Fibroblast of skin of right quadriceps (primary cell): ENCODE measurements at regions not wholly inside any gene's neighbourhood (a gene's known extent, or its start where the extent isn't known, plus 50 kb on each side); places are given as distances from the start of the nearest gene placed in this dataset.

Experiments used
- DNase-seq: peaks from one replicate; pipeline ENCODE4 v3.0.0-alpha.2; 2013

GRCh38 chr12:75894965-75895754 is 136.4 kb downstream of the PHLDA1 start:
- DNase-seq = no peak

GRCh38 chr12:75893765-75894164 is 137.8 kb downstream of the PHLDA1 start:
- no peak for DNase-seq

DNA sequence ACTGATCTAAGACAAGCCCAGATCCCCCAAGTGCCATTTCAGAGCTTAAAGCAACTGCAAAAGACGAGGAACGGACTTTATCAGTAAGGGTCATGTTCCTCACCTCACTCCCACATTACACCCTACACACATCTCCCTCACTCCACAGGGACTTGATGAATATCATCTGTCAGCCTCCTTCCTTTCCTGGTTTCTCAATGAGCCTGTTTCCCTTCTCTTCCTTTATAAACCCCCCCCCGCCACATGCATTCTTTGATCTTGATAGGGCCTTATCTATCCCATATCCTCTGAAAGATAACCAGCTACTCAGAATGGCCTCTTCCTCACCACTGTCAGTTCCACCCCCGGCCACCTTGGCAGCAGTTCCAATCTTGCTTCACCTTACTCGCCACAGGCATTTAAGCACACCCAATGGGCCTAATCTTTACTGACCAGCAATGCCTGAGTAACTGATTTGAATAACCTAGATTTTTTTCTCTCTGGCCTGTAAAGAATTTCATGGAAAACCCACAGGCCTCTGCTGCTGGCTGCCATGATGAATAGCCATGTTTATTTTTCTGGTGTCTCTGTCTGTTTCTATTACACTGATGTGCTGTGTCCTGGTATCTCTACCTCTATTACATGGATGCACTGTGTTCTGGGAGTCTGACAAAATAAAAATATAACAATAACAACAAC is 138.7 kb downstream of the PHLDA1 start:
- no peak for DNase-seq

GRCh38 chr12:75891072-75891471 is 140.5 kb downstream of the PHLDA1 start:
- no peak for DNase-seq

DNA sequence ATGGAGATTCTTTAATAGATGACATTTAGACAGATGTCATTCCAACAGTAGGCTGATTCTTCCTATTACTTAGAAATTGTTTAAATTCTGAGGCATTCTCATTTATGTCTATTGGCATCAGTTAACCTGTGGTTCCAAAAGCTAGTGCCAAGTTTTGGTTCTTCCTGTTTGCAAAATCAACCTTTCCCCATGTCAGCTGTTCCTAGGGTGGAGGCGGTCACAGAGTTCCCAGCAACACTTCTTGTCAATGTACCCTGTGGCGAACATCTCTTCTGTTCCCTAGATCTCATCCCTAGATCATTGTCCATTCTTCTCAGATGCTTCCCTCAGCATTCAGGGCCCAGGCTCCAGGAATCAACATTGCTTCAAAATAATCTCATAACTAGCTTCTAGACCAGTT is 140.9 kb downstream of the PHLDA1 start:
- no peak for DNase-seq

DNA sequence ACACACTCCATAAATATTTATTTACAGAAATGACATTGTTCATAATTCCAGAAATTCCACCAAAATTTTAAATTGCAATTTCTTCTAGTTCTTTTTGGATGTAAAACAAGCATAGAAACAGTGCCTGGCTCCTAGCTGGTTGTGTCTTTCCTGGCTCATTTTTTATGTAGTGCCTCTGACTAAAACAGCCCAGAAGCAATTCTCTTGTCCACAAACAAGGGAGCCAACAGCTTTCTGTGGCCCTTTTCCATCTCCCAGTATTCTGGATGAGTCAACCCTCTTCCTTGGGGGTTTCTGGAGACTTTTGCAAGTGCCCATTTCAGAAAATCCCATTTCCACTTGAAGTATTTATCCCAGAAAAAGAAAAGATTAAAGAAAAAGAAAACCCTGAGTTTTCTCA is 141.4 kb downstream of the PHLDA1 start:
- peak; percentile 34 for DNase-seq

DNA sequence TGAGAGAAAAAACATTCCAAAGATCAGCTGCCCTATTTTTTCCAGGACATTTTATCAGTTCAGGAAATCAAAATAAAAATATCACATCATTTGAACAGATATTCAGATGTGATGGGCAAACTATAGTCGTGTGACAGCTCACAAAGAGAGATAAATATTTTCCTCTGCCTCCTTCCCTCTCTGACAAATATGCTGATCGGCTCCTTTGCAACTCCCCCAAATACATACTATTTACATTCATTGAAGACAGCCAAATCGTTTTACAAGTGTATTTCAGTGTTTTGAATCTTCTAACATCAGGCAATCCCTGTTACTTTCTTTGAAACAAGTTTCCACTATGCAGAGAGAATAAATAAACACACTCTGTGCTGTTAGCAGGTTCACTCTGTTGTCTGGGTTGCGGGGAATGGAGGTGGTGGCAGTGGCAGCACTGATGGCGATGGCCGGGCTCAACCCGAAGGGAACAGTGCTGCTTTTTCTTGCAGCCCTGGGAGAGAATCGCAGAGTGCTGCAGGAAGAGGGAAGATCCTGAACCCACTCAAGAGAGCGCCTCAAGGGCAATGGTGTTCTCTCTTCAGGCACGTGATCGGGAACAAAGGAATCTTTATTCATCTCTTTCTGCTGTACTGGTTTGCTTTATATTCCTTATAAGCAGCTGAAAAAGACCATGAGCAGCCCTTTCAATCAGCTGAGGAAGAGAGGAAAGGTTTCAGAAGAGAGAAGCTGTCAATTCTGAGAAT is 142.5 kb downstream of the PHLDA1 start:
- no peak for DNase-seq

DNA sequence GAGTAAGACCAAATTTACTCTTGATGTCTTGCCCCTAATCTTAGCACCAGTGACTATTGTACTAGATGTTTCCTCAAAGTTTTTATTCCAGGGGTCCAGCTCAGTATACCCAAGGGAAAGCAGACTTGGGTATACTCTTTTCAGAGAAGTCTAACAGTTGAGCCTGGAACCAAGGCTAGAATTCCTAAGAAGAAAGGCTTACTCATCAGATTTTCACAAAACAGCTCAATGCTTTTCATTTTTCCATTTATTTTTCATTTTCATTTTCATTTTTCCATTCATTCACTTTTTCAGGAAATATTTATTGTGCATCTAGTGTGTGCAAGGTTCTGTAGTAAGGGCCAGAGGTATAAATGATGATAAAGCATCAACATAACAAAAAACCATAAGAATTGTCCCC is 143.2 kb downstream of the PHLDA1 start:
- no peak for DNase-seq

DNA sequence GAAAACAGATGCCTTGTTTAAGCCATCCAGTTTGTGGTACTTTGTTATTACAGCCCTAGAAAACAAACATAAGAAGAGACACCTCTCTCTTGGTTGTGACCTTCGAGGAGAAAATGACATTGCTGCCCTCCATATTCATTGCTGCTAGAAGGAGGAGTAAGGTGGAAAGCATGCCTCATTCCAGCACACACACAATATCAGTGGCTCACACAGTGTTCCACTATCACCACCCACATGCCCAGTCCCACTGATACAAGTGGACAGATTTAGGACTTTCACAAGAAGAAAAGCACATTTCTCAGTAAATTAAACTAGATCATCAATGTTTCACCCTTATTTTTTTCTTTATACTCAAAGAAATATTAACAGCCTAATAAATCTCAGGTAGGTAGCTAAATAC is 143.6 kb downstream of the PHLDA1 start:
- DNase-seq = no peak

- DNase-seq = no peak
Measured at GRCh38 chr12:75884465-75884985, 147.1 kb downstream of the PHLDA1 start.

DNA sequence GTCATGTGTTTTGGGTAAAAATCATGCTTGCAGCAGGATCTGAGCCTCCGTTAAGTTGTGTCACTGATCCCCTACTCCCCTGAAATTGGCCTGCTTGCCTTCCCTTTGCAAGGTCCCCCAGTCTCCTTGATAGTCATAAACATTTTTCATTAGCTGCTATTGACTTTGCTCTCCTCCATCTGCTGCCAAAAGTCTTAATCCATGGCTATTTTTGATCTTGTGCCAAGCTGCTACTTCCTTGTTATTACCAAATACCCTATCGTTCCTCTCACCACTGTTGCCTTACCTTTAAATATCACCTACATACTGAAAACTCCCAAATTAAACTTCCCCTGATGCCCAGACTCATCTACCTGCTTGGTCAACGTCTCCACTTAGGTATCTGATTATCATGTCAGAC is 148.3 kb downstream of the PHLDA1 start:
- no peak for DNase-seq

- no peak for DNase-seq
Measured at GRCh38 chr12:75882421-75882820, 149.2 kb downstream of the PHLDA1 start.

DNA sequence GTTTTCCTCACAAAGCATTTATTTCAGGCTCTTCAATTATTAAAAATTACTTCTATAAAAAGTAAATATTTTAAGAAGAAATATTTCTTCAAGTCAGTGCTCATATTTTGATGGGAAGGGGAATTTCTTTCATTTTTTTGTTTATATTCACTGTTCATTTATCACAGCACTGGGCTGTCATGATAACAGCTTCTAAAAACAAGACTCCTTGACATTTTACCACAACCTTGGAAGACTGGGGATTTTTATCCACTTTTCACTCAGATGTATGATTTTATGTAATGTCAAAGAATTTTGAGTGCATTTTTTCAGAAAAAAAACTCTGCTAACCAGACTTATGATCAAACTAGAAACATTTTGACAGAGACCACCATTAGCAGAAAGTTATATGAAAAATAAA is 149.7 kb downstream of the PHLDA1 start:
- no peak for DNase-seq

DNA sequence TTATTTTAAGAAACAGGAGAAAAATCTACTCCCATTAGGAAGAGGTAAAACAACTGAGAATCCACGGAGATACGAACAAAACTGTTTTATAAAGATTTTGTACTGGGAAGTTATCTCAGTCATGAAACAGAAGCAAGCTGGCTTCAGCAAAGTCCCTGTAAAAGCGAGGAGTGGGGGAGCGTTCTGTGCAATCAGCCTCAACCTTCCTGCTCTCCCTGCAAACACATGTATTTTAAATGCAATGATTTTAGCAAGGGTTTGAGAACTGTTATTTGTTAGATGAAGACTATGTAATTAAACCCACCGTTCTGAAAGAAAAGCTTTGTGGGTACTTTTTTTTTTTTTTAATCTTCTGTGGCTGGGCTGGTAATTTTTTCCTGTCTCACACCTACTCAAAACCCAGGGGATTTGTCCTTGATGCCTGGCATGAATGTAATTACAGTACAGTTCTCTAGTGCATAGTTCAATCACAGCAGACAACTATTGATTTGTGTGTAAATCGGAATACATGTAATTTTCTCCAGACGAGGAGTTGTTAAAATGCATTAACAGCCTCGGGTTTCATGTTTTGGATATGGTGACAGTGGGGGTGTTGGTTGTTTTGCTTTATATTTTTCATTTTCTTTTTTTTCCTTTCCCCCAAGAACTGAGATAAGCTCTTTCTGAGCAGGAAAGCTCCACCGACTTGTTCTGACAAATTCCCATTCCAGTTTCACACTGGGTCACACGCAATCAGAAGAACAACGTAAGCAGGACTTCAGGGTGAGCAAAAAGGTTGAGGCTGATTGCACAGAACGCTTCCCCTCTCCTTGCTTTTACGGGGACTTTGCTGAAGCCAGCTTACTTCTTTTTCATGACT is 153.6 kb downstream of the PHLDA1 start:
- no peak for DNase-seq

DNA sequence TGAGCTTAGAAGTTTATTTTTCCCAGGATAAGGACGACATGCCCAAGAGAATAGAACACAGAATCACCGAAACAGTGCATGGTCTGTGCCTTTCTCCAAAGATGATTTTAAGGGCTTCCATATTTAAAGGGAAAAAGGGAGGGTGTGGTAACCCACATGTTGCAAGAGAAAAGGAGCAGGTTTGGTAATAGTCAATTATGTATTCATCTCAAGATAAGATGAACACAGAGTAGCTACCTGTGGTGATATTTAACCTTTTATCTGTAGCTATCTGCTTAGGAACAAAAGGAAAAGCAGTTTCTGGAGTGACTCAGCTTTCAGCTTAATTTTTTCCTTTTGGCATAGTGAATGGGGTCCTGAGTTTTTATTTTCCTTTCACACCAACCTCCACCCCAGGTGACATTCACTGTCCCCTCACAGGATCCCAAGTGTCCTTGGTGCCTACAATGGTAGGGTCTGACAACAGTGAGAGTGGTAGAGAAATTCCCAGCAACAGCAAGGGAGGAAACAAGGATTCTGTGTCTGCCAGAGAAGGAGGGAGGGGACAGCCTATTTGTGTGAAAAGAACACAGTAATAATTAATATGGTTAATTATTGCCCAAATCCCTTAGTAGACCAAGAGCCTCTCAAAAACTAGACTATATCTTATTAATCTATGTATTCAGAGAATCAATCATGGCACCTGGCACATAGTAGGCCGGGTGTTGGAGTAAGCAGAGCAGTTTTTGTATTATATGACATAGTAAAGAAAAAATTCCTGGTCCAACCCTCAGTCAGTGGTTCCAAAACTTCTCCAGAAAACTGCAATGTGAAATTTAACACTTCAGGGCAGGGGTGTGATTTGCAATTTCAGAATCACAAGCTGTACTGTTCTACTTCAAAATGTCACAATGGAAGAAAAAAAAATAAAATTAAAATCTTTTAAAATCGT is 154.5 kb downstream of the PHLDA1 start:
- DNase-seq = no peak

GRCh38 chr12:75874441-75874840 is 157.1 kb downstream of the PHLDA1 start:
- DNase-seq = no peak

DNA sequence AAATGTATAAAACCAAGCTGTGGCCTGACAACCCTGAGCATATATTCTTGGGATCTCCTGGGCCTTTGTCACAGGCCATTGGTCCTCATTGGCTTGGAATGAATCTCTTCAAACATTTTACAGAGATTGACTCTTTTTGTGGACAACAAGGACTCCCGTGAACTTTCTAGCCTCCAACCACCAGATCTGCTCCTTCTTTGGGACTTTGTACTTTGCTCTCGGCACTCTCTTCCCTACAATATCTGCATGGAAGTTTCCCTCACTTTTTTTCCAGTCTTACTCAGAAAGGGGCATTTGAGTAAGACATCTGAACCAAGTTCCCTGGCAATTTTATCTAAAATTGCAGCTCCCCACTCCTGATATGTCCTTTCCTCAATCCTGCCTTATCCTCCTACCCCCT is 158.8 kb downstream of the PHLDA1 start:
- no peak for DNase-seq

GRCh38 chr12:75870878-75871277 is 160.7 kb downstream of the PHLDA1 start:
- DNase-seq = peak; percentile 48

GRCh38 chr12:75868501-75868900 is 163.1 kb downstream of the PHLDA1 start:
- no peak for DNase-seq

DNA sequence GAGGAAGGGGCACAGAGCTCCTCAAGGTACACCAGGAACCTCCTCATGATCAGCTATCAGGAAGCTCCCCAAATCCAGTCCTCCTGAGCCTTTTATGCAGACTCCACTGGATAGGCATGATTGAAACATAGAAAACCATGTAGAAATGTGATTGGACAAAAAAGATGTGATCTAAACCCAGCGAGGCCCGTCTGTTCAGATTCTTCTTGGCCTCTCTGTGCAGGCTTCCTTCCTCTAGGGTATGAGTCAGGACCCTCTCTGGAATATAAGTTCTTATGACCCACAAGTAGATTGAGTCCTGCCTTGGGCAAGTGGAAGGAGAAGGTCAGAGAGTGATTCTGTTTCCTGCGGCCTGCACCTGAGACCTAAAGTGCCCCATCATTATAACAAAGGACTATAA is 166.3 kb downstream of the PHLDA1 start:
- DNase-seq = no peak

- DNase-seq = no peak
Measured at GRCh38 chr12:75864161-75864560, 167.4 kb downstream of the PHLDA1 start.

DNA sequence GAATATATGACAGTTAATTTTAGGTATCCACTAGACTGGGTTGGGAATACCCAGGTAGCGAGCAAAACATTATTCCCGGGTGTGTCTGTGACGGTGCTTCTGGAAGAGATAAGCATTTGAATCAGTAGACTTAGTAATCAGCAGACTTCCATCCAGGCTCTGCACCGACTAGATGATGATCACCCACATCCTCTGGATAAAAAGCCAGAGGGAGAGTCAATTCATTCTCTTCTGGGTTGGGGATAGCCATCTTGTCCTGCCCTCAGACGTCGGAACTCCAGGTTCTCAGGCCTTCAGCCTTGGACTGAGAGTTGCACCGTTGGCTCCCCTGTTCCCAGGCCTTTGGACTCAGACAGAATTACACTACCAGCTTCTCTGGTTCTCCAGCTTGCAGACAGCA is 168.0 kb downstream of the PHLDA1 start:
- DNase-seq = no peak
